HUDEP-2 (cell line): ENCODE measurements at regions not wholly inside any gene's neighbourhood (a gene's known extent, or its start where the extent isn't known, plus 50 kb on each side); places are given as distances from the start of the nearest gene placed in this dataset.

Source experiments
- DNase-seq, 76 experiments: peaks; one replicate each; lab custom pipeline; 2025; ENCODE audit not compliant: unreplicated experiment in 76 of 76; lab: John Stamatoyannopoulos, UW

GRCh38 chr3:135844386-135844785 lies 121.1 kb upstream of the PPP2R3A start:
- no peak for DNase-seq

- no peak for DNase-seq
These were observed 117.5 kb upstream of the PPP2R3A start for GRCh38 chr3:135848051-135848450.

GRCh38 chr3:135849827-135850226 lies 115.7 kb upstream of the PPP2R3A start:
- no peak for DNase-seq

GRCh38 chr3:135851201-135852081 lies 114.1 kb upstream of the PPP2R3A start:
- no peak for DNase-seq

- DNase-seq = no peak
These were observed 111.5 kb upstream of the PPP2R3A start for GRCh38 chr3:135853981-135854380.

GRCh38 chr3:135860761-135861160 lies 104.8 kb upstream of the PPP2R3A start:
- no peak for DNase-seq

GRCh38 chr3:135862361-135862760 lies 103.2 kb upstream of the PPP2R3A start:
- DNase-seq = no peak

- DNase-seq = no peak
These were observed 101.5 kb upstream of the PPP2R3A start for GRCh38 chr3:135864060-135864459.

GRCh38 chr3:135865085-135865484 lies 100.4 kb upstream of the PPP2R3A start:
- DNase-seq = no peak

- no peak for DNase-seq
These were observed 100.0 kb upstream of the PPP2R3A start for GRCh38 chr3:135865553-135865952.

- DNase-seq = no peak
These were observed 97.6 kb upstream of the PPP2R3A start for GRCh38 chr3:135867911-135868310.

- DNase-seq = no peak
These were observed 96.7 kb upstream of the PPP2R3A start for GRCh38 chr3:135868801-135869200.

GRCh38 chr3:135869439-135870105 lies 96.0 kb upstream of the PPP2R3A start:
- DNase-seq = no peak

- no peak for DNase-seq
These were observed 94.2 kb upstream of the PPP2R3A start for GRCh38 chr3:135871311-135871710.

- no peak for DNase-seq
These were observed 91.5 kb upstream of the PPP2R3A start for GRCh38 chr3:135874035-135874434.

- no peak for DNase-seq
These were observed 87.0 kb upstream of the PPP2R3A start for GRCh38 chr3:135878501-135878900.

- DNase-seq = no peak
These were observed 79.6 kb upstream of the PPP2R3A start for GRCh38 chr3:135885885-135886284.

- DNase-seq = no peak
These were observed 78.3 kb upstream of the PPP2R3A start for GRCh38 chr3:135887220-135887619.

GRCh38 chr3:135889443-135889842 lies 76.1 kb upstream of the PPP2R3A start:
- no peak for DNase-seq

GRCh38 chr3:135891121-135891520 lies 74.4 kb upstream of the PPP2R3A start:
- no peak for DNase-seq

GRCh38 chr3:135895106-135895733 lies 70.3 kb upstream of the PPP2R3A start:
- peak in 47 of 76 experiments; percentile 0 to 51 (median 17) for DNase-seq

GRCh38 chr3:135895734-135896121 lies 69.8 kb upstream of the PPP2R3A start:
- no peak for DNase-seq
